ENCODE measurements at regions not wholly inside any gene's neighbourhood (a gene's known extent, or its start where the extent isn't known, plus 50 kb on each side); places are given as distances from the start of the nearest gene placed in this dataset.
A peak's percentile ranks its signal among the peaks of the same experiment; 100 is the strongest.

- peak; percentile 95 for TF ChIP-seq SMARCA5 (IDR thresholded peaks at IDR 0.05)
- no peak for TF ChIP-seq GABPA (IDR thresholded peaks at IDR 0.05; ENCODE audit: low read depth)
- TF ChIP-seq YBX1 (IDR thresholded peaks at IDR 0.05), result no peak
- no peak for TF ChIP-seq SPI1 (IDR thresholded peaks at IDR 0.05; ENCODE audit: borderline replicate concordance, insufficient read depth, low read depth, low read length)
- TF ChIP-seq BCL11A (IDR thresholded peaks at IDR 0.05; ENCODE audit: low read depth, low read length), result peak; percentile 66
- peak; percentile 71 for TF ChIP-seq SMAD1 (IDR thresholded peaks at IDR 0.05; ENCODE audit: low read depth, partially characterized antibody)
- peak in 1 of 2 experiments; percentile 25; a peak in 1 of 4 replicates for TF ChIP-seq CEBPB (IDR thresholded peaks at IDR 0.05; ENCODE audit: borderline replicate concordance in 1 of 2, low read depth in 2 of 2, low read length in 2 of 2)
- TF ChIP-seq, protein P1, sequence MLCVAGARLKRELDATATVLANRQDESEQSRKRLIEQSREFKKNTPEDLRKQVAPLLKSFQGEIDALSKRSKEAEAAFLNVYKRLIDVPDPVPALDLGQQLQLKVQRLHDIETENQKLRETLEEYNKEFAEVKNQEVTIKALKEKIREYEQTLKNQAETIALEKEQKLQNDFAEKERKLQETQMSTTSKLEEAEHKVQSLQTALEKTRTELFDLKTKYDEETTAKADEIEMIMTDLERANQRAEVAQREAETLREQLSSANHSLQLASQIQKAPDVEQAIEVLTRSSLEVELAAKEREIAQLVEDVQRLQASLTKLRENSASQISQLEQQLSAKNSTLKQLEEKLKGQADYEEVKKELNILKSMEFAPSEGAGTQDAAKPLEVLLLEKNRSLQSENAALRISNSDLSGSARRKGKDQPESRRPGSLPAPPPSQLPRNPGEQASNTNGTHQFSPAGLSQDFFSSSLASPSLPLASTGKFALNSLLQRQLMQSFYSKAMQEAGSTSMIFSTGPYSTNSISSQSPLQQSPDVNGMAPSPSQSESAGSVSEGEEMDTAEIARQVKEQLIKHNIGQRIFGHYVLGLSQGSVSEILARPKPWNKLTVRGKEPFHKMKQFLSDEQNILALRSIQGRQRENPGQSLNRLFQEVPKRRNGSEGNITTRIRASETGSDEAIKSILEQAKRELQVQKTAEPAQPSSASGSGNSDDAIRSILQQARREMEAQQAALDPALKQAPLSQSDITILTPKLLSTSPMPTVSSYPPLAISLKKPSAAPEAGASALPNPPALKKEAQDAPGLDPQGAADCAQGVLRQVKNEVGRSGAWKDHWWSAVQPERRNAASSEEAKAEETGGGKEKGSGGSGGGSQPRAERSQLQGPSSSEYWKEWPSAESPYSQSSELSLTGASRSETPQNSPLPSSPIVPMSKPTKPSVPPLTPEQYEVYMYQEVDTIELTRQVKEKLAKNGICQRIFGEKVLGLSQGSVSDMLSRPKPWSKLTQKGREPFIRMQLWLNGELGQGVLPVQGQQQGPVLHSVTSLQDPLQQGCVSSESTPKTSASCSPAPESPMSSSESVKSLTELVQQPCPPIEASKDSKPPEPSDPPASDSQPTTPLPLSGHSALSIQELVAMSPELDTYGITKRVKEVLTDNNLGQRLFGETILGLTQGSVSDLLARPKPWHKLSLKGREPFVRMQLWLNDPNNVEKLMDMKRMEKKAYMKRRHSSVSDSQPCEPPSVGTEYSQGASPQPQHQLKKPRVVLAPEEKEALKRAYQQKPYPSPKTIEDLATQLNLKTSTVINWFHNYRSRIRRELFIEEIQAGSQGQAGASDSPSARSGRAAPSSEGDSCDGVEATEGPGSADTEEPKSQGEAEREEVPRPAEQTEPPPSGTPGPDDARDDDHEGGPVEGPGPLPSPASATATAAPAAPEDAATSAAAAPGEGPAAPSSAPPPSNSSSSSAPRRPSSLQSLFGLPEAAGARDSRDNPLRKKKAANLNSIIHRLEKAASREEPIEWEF (IDR thresholded peaks at IDR 0.05; ENCODE audit: insufficient replicate concordance, low read depth, low read length), result peak; percentile 91
- TF ChIP-seq NBN (IDR thresholded peaks at IDR 0.05), result no peak
- 0 out of 2 replicates have a peak, but pooled peaks have one; percentile 9 for TF ChIP-seq CREB1 (IDR thresholded peaks at IDR 0.05; ENCODE audit: low read depth)
- TF ChIP-seq, protein P2, sequence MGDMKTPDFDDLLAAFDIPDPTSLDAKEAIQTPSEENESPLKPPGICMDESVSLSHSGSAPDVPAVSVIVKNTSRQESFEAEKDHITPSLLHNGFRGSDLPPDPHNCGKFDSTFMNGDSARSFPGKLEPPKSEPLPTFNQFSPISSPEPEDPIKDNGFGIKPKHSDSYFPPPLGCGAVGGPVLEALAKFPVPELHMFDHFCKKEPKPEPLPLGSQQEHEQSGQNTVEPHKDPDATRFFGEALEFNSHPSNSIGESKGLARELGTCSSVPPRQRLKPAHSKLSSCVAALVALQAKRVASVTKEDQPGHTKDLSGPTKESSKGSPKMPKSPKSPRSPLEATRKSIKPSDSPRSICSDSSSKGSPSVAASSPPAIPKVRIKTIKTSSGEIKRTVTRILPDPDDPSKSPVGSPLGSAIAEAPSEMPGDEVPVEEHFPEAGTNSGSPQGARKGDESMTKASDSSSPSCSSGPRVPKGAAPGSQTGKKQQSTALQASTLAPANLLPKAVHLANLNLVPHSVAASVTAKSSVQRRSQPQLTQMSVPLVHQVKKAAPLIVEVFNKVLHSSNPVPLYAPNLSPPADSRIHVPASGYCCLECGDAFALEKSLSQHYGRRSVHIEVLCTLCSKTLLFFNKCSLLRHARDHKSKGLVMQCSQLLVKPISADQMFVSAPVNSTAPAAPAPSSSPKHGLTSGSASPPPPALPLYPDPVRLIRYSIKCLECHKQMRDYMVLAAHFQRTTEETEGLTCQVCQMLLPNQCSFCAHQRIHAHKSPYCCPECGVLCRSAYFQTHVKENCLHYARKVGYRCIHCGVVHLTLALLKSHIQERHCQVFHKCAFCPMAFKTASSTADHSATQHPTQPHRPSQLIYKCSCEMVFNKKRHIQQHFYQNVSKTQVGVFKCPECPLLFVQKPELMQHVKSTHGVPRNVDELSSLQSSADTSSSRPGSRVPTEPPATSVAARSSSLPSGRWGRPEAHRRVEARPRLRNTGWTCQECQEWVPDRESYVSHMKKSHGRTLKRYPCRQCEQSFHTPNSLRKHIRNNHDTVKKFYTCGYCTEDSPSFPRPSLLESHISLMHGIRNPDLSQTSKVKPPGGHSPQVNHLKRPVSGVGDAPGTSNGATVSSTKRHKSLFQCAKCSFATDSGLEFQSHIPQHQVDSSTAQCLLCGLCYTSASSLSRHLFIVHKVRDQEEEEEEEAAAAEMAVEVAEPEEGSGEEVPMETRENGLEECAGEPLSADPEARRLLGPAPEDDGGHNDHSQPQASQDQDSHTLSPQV (IDR thresholded peaks at IDR 0.05), result peak; percentile 38; the same call in 1 of the 2 replicates
- no peak for TF ChIP-seq POLR2A (IDR thresholded peaks at IDR 0.05; ENCODE audit: low read depth, low read length)
- no peak for TF ChIP-seq RFX5 (IDR thresholded peaks at IDR 0.05; ENCODE audit: low read depth, low read length)
- TF ChIP-seq ATF3 (IDR thresholded peaks at IDR 0.05; ENCODE audit: borderline replicate concordance, extremely low read depth, low read depth, low read length), result no peak
- peak; percentile 83; the same call in 1 of the 2 replicates for TF ChIP-seq MTA3 (IDR thresholded peaks at IDR 0.05; ENCODE audit: borderline replicate concordance, low read length)
- TF ChIP-seq HDGF (IDR thresholded peaks at IDR 0.05), result no peak
- no peak for TF ChIP-seq SIN3A (IDR thresholded peaks at IDR 0.05; ENCODE audit: low read depth, low read length)
- TF ChIP-seq NR2F1 (conservative IDR thresholded peaks at IDR 0.05), result peak; percentile 29
- no peak for TF ChIP-seq LARP7 (IDR thresholded peaks at IDR 0.05)
- TF ChIP-seq STAT3 (IDR thresholded peaks at IDR 0.05; ENCODE audit: low read depth, low read length), result no peak
- no peak for TF ChIP-seq CHD2 (IDR thresholded peaks at IDR 0.05; ENCODE audit: borderline replicate concordance, low read depth, low read length)
- TF ChIP-seq, protein P3, sequence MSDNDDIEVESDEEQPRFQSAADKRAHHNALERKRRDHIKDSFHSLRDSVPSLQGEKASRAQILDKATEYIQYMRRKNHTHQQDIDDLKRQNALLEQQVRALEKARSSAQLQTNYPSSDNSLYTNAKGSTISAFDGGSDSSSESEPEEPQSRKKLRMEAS (IDR thresholded peaks at IDR 0.05; ENCODE audit: low read depth, low read length), result no peak
- 0 out of 2 replicates have a peak, but pooled peaks have one; percentile 52 for TF ChIP-seq TCF12 (IDR thresholded peaks at IDR 0.05; ENCODE audit: low read depth, low read length)
Observed at GRCh38 chr2:136055929-136056688, 61.8 kb downstream of the CXCR4 start (continued).
